CD4-positive, alpha-beta T cell treated with Interleukin-15 for 4 hours (primary cell): ENCODE measurements at regions not wholly inside any gene's neighbourhood (a gene's known extent, or its start where the extent isn't known, plus 50 kb on each side); places are given as distances from the start of the nearest gene placed in this dataset.

Experiments used
- DNase-seq: peaks from one replicate; pipeline ENCODE4 v3.0.0-alpha.2; 2020; ENCODE audit warnings: low spot score

DNA sequence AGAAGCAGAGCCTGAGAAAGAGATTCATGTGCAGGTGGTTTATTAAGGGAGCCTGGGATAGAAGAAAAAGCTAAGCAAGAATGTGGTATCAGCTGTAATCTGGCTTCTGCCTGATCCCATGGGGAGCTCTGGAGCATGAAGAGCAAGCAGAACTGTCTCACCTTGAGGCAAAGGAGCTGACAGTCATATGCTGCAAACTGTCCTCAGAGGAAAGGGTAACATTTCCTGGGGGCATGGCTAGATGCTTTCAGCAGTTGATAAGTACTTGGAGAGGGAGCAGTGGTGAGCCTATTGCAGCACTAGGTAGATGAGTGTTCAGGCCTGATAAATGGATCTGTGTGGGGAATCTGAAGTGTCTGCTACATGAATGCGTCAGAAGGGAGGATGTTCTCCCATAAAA, 621.5 kb upstream of the BTBD3 start:
- DNase-seq, result no peak

DNA sequence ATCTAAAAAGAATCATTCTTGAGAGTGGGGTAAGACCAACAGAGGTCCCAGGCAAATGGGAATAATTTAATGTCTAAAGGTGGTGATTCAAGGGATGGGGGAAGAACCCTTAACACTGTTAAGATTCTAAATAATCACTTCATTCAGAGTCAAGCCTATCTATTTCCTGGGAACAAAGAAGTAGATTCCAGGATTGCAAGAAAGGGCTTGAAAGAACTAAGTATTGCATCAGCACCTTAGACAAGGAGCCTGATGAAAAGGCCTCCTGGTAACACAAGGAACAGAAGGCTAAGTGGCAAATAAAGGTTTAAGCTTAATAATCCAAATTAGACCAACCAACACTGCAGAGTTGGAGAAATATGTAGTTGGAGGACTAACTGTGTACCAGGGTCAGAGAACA, 620.7 kb upstream of the BTBD3 start:
- no peak for DNase-seq

DNA sequence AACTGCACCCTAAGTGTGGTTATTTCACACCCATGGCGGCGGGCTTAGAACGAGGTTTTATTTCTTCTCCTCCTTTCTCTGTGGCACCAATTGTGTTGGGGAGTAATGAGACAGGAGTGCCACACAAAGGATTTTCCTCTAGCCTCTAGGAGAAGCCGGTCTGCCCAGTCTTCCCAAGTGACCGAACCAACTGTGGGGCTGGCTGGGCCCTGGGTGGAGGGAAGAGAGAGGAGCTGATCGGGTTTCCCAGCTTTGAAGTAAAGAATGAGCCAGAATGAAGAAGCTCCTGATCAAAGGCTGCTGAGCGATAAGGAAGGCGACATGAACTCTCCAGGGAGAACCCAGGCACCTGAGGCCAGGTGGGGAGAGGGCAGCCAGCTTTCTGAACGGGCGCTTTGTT, 616.0 kb upstream of the BTBD3 start:
- DNase-seq, result no peak

DNA sequence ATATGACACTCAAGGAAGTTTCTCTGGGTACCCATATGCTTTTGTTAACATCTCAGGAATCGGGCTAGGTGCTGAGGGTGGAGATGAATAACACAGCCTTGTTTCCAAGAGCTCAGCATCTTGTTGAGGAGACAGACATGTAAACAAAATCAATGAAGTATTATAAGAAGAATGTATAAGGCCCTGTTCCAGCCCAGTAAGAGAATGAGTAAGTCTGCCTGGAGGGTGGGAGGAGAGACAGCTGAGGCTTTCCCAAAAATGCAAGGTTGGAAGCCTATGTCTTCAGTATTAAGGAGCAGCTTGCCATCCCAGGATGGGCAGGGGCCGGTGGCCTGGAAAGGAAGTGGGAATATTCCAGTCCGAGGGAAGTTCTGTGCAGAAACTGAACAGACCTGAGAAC, 615.3 kb upstream of the BTBD3 start:
- DNase-seq, result no peak

DNA sequence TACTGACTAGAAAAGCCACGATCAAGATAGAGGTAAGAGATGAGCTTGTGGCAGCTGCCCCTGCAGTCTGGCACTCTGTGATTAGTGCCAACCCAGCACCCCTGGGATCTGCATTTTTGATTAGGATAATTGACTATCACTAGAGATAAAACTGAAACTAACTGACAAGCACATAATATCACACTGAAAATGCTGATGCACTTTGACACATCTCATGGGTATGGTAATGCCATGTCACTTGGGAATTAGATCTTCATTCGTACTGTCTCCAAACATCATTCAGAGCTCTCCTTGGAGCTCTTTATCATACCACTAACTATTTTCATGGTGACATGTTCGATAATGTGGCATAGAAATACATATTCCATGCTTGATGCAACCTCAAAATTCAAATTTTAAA, 612.9 kb upstream of the BTBD3 start:
- no peak for DNase-seq

DNA sequence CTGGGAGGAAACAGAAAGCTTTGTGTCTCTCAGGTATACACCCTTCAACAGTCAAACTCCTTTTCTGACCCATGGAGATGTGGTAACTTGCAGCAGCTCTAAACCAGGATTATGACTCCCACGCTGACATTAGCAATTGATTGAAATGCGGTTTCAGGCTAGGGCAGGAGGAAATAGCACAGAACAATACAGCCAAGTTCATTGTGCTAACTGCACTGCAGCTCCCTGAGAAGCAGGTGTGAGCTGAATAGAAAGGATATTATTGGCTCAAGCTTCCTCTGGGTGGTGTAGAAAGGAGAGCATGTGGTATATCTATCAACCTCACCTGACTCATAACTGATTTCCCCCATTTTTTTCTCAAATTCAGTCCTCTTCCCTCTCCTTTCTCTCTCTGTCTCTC, 612.3 kb upstream of the BTBD3 start:
- no peak for DNase-seq

DNA sequence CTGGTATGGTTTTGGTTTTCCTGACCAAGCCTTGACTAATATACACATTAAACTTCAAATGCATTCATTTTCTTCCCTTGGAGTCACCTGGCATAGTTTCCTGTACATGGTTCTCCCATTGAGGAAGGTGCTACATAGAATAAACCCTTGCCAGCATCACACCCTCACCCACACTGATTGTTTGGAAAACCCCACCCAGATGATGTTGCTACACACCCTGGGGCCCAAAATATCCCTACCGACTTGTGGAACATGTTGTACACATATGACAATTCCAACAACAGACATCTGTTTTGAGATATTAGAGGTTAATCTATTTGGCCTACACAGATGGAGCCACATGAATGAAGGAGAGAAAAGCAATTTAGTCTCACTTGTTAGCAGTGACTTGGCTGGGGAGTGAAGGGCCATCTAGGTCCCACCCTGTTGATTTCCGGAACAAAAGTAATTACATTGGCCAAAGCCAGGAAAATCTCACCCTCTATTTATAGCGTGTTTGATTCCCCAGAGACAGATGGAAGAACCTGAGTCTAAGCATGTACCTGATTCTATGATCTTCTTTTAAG, 606.0 kb upstream of the BTBD3 start:
- no peak for DNase-seq

DNA sequence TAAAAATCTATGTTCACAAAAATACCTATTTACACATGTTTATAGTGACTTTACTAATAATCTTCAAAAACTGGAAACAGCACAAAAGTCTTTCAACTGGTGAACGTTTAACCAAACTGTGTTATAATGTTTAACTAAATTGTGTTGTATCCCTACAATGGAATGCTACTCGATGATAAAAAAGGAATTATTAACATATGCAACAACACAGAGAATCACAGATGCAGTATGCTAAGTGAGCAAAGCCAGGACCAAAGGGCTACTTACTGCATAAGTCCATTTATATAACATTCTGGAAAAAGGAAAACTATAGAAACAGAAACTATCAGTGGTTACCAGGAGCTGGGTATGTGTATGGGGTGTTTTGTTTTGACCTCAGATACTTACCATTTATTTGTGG, 602.2 kb upstream of the BTBD3 start:
- DNase-seq, result no peak

DNA sequence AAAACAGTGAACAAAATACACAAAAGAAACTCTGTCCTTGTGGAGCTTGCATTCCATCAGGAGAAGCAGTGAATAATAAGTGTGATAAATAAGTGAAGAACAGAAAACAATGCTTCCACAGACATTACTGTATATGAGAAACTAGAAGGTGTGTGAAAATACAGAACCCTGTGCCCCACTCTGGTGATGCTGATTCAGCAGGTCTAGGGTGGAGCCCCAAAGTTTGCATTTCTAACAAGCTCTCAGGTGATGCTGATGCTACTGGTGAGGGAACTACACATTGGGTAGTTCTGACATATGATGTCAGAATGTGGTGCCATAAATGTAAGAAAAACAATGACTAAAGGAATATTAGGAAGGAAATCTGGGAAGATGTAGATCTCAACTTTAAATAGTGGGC, 601.4 kb upstream of the BTBD3 start:
- DNase-seq, result no peak

DNA sequence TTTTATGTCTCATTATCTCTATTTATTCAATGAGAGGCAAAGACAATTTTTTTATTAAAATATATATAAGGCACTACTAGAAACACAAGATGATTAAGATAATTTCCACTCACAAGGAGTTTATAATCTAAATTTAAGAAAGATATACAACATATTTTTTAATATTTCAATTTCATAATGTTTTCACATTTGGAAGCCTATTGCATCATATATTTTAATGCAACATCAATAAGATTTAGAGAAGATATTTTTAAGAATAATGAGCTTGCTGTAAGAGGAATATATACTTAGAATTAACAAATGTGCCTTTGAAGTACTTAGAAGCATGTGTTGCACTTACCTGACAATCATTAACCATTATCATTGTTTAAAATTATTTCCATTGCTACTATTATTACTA, 597.7 kb upstream of the BTBD3 start:
- DNase-seq, result no peak

DNA sequence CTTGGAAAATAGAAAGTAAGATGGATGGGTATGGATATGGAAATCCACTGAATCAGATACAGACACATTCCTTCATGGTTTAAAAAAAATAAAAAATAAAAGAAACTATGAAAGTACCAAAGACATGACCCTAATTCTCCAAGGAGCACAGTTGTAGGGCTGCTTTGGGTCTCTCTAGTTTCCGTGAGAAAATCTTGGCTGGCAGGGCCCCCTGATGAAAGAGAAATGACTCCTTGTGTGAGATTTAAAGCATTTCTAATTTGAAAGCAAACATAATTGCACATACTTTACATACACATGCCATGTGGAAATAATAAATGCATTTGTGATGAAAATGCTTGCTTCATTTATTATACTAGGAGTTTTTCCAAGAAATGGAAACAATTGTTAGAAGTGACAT, 593.9 kb upstream of the BTBD3 start:
- DNase-seq, result no peak

DNA sequence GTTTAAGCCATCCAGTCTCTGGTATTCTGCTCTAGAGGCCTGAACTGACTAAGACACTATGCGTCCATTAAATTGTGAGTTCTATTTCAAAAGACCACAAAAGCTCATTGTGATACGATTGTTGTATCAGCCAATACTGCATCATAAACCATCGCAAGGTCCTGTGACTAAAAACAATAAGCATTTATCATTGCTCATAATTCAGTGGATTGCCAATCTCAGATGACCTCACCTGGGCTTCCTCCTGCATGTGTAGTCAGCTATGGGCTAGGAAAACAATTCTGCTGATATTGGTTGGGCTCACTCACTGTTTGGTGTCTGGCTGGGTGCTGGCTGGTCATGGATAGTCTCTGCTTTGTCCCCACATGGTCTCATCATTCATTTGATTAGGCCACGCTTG, 592.7 kb upstream of the BTBD3 start:
- DNase-seq, result no peak

DNA sequence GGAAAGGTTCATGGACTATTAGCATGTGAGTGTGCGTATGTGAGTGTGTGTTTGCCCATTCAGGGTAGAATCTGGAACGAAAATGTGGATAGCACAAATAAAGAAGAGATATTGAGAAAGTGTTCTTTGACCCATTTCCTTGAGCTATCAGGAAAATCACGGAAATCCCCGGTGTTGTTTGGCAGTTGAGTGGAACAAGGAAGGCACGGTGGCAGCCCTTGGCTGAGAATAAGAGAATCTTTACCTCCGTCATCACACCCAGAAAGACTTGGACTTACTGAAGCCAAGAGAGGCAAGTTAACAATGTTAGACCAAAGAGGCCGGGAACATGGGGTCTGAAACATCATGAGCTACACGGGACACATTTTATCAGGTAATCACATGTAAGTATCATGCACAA, 588.9 kb upstream of the BTBD3 start:
- no peak for DNase-seq

DNA sequence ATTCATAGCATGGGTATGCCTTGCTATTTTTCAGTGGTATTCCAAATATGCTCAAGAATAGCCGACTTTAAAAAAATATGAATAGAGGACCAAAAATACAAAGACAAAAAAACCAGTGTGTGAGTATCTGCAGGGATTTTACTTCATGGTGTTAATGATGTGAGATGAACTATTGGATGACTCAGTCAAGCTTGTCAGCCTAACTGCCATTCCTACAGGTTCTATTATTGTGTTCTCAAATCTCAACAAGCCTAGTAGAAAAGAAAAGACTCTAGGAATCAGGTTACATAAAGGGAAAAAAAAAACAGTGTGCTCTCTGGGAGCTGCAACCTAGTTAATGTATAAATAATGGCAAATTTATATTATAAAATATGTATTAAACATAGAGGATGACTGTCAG, 588.4 kb upstream of the BTBD3 start:
- no peak for DNase-seq

DNA sequence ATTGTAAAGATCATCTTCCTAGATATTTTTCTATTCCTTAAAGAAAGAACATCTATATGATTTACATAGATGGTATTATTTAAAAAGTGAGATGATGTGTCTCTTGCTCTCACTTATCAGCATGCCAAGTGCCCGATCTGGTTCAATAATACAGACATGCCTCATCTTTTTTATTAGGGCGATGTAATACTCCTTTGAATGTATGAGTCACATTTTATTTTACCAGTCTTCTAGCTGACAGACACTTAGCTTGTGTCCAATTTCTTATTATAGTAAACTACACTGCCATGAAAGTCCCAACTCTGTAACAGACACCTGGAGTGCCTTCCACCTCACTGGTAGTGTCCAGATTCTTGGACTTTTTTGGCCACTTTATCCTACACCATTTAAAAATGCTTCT, 586.6 kb upstream of the BTBD3 start:
- no peak for DNase-seq

DNA sequence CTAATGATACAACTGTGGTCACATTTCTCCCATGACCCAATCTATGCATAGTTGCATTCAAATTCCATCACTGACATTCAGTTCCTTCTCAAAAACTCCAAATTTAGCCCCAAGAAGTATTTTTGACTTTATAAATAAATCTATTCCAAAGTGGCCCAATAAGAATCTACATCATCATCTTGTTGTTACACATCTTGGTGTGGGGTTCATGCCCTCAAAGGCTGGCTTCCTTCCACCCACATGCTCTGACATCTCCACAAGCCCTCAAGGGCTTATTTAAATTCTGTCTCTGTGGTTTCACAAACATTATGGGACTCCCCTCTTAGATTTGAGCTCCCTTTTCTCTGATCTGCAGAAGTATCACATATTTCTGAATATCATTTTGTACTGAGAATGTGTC, 585.3 kb upstream of the BTBD3 start:
- DNase-seq, result no peak

DNA sequence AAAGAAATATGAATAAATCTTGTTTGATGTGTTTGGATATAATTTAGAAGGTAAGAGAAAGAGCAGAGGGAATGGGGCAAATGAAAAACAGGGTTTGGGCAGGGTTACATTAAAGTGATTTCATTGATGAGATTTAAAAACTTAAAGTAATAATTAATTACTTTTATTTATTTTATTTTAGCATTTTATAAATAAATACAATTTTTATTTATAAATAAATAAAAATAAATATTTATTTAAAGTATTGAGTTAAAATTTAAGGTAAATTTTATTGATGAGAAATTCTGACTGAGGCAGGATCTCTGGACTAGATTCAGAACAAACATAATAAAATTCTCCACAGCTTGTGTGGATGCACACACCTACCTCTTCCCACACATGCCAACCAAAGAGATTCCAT, 584.1 kb upstream of the BTBD3 start:
- DNase-seq, result no peak

DNA sequence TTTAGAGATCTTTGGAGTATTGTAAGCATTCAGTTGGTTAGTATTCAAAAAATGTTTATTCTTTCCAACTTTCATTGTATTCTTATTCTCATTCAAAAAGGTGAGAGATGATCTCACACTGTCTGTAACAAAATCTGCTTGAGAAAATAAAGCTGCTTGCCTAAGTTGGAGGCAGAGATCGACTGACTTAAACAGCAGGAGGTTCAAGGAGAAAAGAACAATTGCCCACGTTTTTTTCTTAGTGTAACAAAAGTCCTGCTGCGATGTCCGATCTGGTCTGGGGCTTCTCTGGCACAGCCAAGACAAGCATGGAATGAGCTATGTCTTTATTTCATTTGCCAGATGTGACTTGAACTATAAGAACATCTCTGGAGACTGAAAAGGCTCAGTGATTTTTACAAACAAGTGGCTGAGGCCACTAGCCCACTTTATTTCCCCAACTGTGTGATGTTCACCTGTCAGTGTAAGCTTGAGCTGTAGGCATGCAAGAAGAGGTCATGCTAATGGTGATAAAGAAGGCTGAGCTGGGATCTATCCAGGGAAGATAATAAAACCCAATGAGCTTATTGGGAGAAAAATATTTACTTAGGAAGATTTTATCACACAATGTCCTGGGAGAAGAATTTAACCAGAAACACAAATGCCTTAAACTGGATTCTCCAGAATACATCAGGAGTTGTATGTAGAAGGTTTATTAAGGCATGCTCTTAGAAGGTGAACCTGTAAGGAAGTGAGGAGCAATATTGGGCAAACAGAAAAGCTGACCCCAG, 580.1 kb upstream of the BTBD3 start:
- no peak for DNase-seq

DNA sequence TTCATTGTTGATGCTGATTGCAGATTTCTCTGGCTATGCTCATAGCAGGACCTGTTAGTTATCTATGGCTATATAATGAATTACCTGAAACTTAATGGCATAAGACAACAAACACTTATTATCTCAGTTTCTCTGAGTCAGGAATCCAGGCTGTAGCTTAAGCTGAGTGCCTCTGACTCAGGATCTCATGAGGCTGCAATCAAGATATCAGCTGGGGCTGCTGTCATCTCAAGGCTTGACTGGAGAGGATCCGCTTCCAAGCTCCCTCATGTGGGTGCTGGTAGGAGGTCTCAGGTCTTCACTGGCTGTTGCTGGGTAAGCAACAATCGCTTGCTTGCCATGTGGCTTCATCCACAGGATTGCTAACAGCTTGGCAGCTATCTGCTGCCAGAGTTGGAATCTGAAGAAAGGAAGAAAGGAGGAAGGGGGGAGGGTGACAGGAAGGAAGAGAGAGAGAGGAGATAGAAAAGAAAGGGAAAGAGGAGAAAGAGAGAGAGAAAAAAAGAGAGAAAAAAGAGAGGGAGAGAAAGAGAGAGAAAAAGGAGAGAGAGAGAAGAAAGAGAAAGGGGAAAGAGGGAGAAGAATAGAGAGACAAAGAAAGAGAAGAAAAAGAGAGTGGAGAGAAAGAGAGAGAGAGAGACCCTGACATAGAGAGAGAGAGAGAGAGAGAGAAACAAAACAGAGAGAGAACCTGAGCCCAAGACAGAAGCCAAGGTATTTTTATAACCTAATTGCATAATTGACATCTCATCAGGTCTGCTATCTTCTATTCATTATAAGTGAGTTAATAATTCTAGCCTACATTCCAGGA, 579.0 kb upstream of the BTBD3 start:
- no peak for DNase-seq

DNA sequence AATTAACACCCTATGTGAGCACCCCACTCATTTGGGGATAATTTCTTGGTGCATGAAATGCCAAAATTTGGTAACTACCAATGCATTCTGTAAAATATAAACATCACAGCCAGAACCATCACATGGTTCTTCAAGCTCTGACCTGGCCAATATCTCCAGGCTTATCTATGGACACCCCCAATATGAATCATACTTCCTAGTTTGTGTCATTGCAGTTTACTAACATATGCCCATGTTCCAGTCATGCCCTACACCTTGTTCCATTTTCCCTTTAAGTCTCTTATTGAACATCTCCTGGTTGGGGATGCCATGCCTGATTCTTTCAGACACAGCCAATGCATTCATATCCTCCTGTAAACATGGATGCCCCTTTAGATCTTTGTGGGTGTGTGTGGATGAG, 572.8 kb upstream of the BTBD3 start:
- no peak for DNase-seq

DNA sequence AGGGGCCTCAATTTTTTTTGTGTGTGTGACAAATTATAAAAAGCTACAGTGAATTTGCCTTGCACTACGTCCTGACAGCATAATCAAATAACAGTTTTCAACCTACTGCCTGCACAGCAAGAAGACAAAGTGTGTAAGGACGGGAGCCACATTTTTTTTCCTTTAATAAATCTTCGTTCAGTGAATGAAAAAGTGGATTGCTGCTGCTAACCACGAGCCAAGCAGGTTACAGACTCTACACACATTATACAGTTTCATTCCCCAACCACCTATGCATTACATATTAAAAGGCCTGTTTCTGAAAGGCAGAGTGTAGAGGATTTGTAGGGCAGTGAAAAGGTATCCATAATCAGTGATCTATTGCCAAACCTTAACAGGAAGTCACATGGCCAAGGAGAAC, 570.0 kb upstream of the BTBD3 start:
- DNase-seq, result no peak

DNA sequence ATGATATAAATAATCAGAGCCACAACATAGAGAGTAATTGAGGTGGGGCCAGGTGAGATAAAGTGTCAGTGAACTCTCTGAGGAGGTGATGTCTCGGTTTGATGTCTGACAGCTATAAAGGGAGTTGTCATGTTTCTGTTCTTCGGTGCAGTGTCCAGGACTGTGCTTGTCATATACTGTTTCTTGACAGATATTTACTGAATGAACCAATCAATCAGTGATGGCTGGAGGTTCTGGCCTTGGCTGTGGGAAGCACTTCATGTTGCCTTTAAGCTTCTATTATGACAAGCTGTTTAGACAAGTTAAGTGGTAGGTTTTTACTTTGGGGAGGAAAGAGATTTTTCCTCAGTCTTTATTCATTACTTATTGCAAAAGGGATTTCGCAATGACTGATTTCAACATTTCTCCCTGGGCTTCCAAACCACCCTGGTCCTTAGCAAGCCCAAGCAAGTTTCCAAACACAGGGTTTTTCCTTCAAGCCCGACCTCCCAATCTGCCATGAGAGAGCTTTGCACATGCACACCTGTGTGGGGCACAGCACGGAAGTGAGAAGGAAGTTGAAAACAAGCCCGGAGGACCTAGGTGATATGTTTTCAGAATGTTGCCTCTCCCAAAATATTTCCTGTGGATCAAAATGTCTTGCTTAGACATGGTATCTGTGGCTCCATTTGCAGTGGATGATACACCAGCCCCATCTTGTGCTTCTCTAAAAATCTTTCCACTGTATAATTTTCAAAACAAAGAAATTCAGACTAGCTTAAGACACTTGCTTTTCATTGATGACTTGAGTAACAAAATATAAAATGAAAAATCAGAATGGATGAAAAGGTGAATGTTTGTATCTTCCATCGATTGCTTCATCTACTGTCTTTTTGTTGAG, 567.3 kb upstream of the BTBD3 start:
- DNase-seq, result no peak

DNA sequence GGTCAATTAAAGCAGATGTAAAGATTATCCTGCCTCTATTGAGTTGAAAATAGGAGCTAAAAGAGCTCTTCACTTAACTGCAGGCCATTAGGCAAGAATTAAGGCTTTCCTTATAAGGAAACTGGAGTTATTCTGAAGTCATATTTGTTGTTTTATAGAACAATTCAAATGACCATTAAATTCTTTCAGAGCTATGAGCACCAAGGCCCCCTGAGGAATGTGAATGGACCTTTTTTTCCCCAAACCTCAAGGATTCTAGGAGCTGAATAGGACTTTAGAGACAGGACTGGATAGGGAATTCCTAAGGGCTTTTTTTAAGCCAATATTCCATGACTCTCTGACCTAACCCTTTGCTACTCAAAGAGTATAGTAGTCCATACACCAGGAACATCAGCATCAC, 565.7 kb upstream of the BTBD3 start:
- DNase-seq, result no peak
